MG63 (cell line): ENCODE measurements at regions not wholly inside any gene's neighbourhood (a gene's known extent, or its start where the extent isn't known, plus 50 kb on each side); places are given as distances from the start of the nearest gene placed in this dataset.

ENCODE experiments used
- DNase-seq: peaks from one replicate; pipeline ENCODE4 v3.0.0-alpha.2; 2020
- H3K27me3 ChIP-seq: fragments of 250-450 bp; sonication (Bioruptor Pico); 2 replicates; pipeline ENCODE4 v1.5.1; 2020; ENCODE audit warnings: mild to moderate bottlenecking, moderate library complexity
- H3K36me3 ChIP-seq: fragments of 250-450 bp; sonication (Bioruptor Pico); 2 replicates; pipeline ENCODE4 v1.5.1; 2020; ENCODE audit warnings: mild to moderate bottlenecking, moderate library complexity
- H3K4me3 ChIP-seq: fragments of 250-450 bp; sonication (Bioruptor Pico); 2 replicates; pipeline ENCODE4 v1.5.1; 2020; ENCODE audit warnings: mild to moderate bottlenecking, moderate library complexity
- H3K9me3 ChIP-seq: fragments of 250-450 bp; sonication (Bioruptor Pico); 2 replicates; pipeline ENCODE4 v1.5.1; 2020; ENCODE audit warnings: mild to moderate bottlenecking, moderate library complexity

DNA sequence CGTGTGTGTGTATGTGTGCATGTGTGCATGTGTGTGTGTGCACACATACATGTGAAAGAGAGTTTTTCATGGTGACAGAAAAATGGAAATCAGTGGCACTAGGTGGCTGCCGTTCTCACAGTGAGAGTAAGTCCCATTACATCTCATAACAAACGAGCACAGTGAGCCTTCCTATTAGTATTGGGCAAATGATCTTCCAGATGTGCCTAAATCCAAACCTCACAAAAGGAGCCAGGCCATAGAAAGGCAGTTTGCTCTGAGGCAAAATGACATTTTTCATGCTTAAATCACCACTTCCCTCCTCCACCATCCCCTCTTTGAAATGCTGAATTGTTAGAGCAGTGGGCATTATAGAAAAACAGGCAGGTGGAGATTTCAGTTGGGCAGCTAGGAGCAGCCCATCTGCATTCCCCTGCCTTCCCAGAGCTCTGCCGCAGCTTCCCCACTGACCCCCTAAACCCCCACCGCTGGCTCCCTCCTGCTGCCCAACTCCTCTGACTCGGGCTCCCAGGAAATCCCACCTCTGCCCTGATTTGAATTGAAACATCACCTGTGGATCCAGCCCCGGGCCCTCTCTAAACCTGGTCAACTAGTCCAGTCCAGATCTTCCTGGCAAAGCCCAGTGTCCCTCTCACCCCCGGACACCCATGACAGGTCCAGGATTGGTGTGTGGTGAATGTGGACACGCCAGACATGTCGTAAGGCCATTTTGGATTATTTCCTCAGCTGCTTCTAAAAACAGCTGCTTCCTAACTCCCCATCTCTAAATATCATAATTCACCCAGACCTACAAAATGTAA, 190.5 kb downstream of the SEC16B start:
- H3K9me3 ChIP-seq = peaks cover 4% of the 10 kb centered on the region

DNA sequence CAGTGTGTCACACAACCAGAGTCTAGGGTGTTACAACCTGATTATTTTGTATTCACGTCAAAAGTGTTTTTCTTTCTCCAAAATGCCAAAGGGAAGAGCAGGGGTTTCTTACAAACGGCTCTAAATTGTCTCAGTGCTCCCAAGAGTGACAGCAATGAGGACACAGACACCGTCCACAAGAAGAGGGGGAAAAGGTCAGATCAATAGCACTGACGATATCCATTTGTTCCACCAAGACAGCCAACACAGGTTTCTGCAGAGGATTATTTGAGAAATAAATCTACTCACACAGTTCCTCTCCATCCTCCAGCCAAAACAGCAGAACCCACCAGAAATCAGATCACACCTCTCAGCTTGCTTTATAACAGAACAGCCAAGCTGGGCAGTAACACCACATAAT, 193.9 kb downstream of the SEC16B start:
- Histone ChIP-seq H3K36me3 (no peaks in the 10 kb centered on the region), H3K4me3 (no peak overlapping the region), H3K9me3 (peaks cover 19% of the 10 kb centered on the region), H3K27me3 (no peaks in the 10 kb centered on the region)
- no peak for DNase-seq

More for the DNA sequence above, 190.5 kb downstream of the SEC16B start:
- no peaks in the 10 kb centered on the region for H3K36me3 ChIP-seq
- DNase-seq = no peak
- no peaks in the 10 kb centered on the region for H3K27me3 ChIP-seq
- H3K4me3 ChIP-seq = no peak overlapping the region

DNA sequence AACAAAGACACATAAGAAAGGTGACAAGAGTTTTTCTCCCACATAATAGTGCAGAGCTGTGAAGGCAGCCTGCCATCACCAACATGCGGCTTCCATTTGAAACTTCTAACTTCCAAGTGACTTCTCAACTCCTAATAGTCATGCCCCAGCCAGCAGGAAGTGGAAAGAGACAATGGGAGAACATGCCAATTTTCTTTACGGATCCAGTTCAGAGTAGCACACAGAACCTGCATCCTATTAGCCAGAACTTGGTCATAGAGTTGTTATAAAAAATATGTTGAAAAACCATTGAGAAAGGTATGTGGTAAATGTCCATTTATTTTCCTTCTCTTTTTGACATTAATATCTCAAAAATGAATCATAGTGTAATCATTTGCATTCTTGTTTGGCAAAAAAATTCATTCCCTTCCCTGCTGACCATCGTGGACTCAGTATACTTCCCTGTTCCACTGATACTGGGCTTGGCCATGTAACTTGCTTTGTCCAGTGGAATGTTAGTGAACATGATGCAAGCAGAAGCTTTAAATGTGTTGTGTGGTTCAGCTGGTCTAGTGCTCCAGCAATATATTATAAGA, 197.4 kb downstream of the SEC16B start:
- H3K4me3 ChIP-seq = no peak overlapping the region
- peaks cover 19% of the 10 kb centered on the region for H3K9me3 ChIP-seq
- DNase-seq = no peak
- no peaks in the 10 kb centered on the region for H3K36me3 ChIP-seq
- peaks cover 2% of the 10 kb centered on the region; the same call in 1 of the 2 replicates for H3K27me3 ChIP-seq

GRCh38 chr1:177771688-177772087, 198.2 kb downstream of the SEC16B start:
- Histone ChIP-seq H3K4me3 (no peak overlapping the region), H3K36me3 (no peaks in the 10 kb centered on the region), H3K9me3 (peaks cover 19% of the 10 kb centered on the region), H3K27me3 (peaks cover 2% of the 10 kb centered on the region; the same call in 1 of the 2 replicates)
- DNase-seq = no peak

GRCh38 chr1:177770096-177770495, 199.8 kb downstream of the SEC16B start:
- no peak for DNase-seq

GRCh38 chr1:177755851-177756560, 213.9 kb downstream of the SEC16B start:
- no peak for DNase-seq

More at GRCh38 chr1:177770096-177770495, 199.8 kb downstream of the SEC16B start:
- Histone ChIP-seq H3K27me3 (peaks cover 2% of the 10 kb centered on the region; the same call in 1 of the 2 replicates), H3K4me3 (no peak overlapping the region), H3K9me3 (peaks cover 19% of the 10 kb centered on the region), H3K36me3 (no peaks in the 10 kb centered on the region)

DNA sequence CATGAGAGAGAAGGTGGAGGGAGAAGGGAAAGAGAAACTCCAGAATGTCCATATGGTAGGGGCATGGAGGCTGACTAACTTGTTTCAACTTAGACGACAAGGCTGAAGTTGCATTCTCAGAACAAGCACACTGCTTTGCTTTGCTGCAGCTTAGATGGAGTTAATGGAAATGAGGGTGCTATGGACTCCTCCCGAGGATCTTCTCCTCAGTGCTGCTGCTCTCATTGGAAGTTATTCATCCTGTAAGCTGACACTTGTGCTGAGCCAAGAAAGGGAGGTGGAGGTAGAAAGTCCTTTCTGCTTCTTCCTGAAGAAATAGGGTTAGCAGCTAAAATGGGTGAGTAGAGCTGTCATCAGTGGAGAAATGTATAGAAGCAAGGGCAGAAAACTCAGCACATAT, 215.3 kb downstream of the SEC16B start:
- Histone ChIP-seq H3K4me3 (no peak overlapping the region), H3K27me3 (peaks cover 5% of the 10 kb centered on the region), H3K9me3 (no peaks in the 10 kb centered on the region), H3K36me3 (no peaks in the 10 kb centered on the region)
- DNase-seq = no peak

More at GRCh38 chr1:177755851-177756560, 213.9 kb downstream of the SEC16B start:
- Histone ChIP-seq H3K4me3 (no peak overlapping the region), H3K36me3 (no peaks in the 10 kb centered on the region), H3K9me3 (no peaks in the 10 kb centered on the region), H3K27me3 (peaks cover 5% of the 10 kb centered on the region)

- Histone ChIP-seq H3K9me3 (no peaks in the 10 kb centered on the region), H3K36me3 (no peaks in the 10 kb centered on the region), H3K27me3 (peaks cover 5% of the 10 kb centered on the region), H3K4me3 (no peak overlapping the region)
- DNase-seq = no peak
Measured at GRCh38 chr1:177753655-177754054, 216.2 kb downstream of the SEC16B start.

GRCh38 chr1:177748080-177748801, 221.6 kb downstream of the SEC16B start:
- H3K27me3 ChIP-seq = no peaks in the 10 kb centered on the region; the same call in 1 of the 2 replicates
- no peak for DNase-seq
- H3K4me3 ChIP-seq = no peak overlapping the region
- no peaks in the 10 kb centered on the region for H3K9me3 ChIP-seq
- H3K36me3 ChIP-seq = no peaks in the 10 kb centered on the region

DNA sequence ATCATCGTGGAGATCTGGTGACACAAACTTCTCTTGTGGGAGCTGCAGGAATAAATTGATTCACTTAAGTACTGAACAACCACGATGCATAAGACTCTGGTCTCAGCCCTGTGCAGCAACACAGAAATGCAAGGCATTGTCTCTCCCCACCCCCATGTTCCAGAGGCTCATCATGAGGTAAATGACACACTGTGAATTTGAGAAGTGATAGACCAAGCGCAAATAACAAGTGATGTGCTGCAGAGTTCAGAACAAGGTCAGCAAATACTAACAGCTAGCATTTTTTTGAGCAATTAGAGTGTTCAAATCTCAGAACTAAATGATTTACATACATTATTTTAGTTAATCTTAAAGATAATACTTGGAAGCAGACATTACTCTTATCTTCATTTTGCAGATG, 223.7 kb downstream of the SEC16B start:
- no peak for DNase-seq

GRCh38 chr1:177744906-177745305, 225.0 kb downstream of the SEC16B start:
- no peak for DNase-seq
- no peak overlapping the region for H3K4me3 ChIP-seq
- H3K9me3 ChIP-seq = no peaks in the 10 kb centered on the region
- H3K36me3 ChIP-seq = no peaks in the 10 kb centered on the region
- no peaks in the 10 kb centered on the region; the same call in 1 of the 2 replicates for H3K27me3 ChIP-seq

More for the DNA sequence above, 223.7 kb downstream of the SEC16B start:
- no peaks in the 10 kb centered on the region for H3K36me3 ChIP-seq
- H3K4me3 ChIP-seq = no peak overlapping the region
- H3K9me3 ChIP-seq = no peaks in the 10 kb centered on the region
- no peaks in the 10 kb centered on the region; the same call in 1 of the 2 replicates for H3K27me3 ChIP-seq

GRCh38 chr1:177741476-177741875, 228.4 kb downstream of the SEC16B start:
- H3K36me3 ChIP-seq = no peaks in the 10 kb centered on the region
- no peak for DNase-seq
- no peaks in the 10 kb centered on the region for H3K9me3 ChIP-seq

DNA sequence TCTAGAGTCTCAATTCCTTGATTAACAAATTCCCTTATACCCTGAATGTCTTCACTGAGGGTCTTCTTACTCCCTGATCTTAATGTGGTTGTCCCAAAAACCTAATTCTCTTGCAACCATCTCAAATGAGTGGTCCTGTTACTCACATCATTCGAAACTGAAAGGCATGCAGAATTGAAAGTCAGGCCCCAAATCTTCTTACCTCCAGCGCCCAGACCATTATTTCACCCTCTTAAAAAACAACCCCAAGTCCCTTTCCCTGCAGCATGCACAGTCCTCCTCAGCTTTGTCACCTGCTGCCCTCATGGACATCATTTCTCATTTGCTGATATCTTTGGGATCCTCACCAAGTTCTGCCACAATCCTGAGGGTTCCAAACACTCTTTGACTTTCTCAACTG, 230.1 kb downstream of the SEC16B start:
- Histone ChIP-seq H3K36me3 (no peaks in the 10 kb centered on the region), H3K4me3 (no peak overlapping the region), H3K9me3 (no peaks in the 10 kb centered on the region), H3K27me3 (0 out of 2 replicates have a peak, but pooled peaks cover 4% of the 10 kb centered on the region)
- no peak for DNase-seq

More at GRCh38 chr1:177741476-177741875, 228.4 kb downstream of the SEC16B start:
- Histone ChIP-seq H3K27me3 (peaks cover 4% of the 10 kb centered on the region; the same call in 1 of the 2 replicates), H3K4me3 (no peak overlapping the region)

- no peaks in the 10 kb centered on the region for H3K36me3 ChIP-seq
- H3K4me3 ChIP-seq = no peak overlapping the region
- no peak for DNase-seq
- H3K9me3 ChIP-seq = no peaks in the 10 kb centered on the region
- 0 out of 2 replicates have a peak, but pooled peaks cover 4% of the 10 kb centered on the region for H3K27me3 ChIP-seq
Measured at GRCh38 chr1:177737456-177737855, 232.4 kb downstream of the SEC16B start.

DNA sequence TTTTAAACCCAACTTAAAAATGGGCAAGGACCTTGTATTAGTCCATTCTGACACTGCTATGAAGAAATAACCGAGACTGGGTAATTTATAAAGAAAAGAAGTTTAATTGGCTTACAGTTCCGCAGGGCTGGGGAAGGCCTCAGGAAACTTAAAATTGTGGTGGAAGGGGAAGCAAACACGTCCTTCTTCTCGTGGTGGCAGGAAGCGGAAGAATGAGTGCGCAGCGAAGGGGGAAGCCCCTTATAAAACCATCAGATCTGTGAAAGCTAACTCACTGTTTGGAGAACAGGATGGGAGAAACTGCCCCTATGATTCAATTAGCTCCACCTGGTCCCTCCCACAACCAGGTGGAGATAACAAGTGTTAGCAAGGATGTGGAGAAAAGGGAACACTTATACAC, 237.7 kb downstream of the SEC16B start:
- no peak for DNase-seq
- Histone ChIP-seq H3K4me3 (no peak overlapping the region), H3K9me3 (no peaks in the 10 kb centered on the region), H3K36me3 (no peaks in the 10 kb centered on the region), H3K27me3 (no peaks in the 10 kb centered on the region)

GRCh38 chr1:177729646-177730045, 240.2 kb downstream of the SEC16B start:
- no peaks in the 10 kb centered on the region for H3K36me3 ChIP-seq
- H3K27me3 ChIP-seq = no peaks in the 10 kb centered on the region
- H3K9me3 ChIP-seq = no peaks in the 10 kb centered on the region
- H3K4me3 ChIP-seq = no peak overlapping the region
- no peak for DNase-seq
